SK-N-SH (cell line): ENCODE measurements at regions not wholly inside any gene's neighbourhood (a gene's known extent, or its start where the extent isn't known, plus 50 kb on each side); places are given as distances from the start of the nearest gene placed in this dataset.

ENCODE experiments used
- CTCF ChIA-PET: fragments of 300-600, 350-600 bp; formaldehyde crosslinking; extraction: SDS; loops from one replicate; lab custom pipeline; 2021; lab: Yijun Ruan, JAX
- POLR2A ChIA-PET: fragments of 350-600 bp; sonication (Branson Sonifier 250); formaldehyde crosslinking; extraction: SDS; loops from one replicate; lab custom pipeline; 2020; ENCODE audit warnings: antibody characterized with exemption, inconsistent platforms; lab: Yijun Ruan, JAX
- DNase-seq: peaks from one replicate; pipeline ENCODE4 v3.0.0; 2012
- H2AFZ ChIP-seq: fragments of 200-600 bp; sonication (generic); 2 replicates; pipeline ENCODE4 v1.8.1; 2016; ENCODE audit warnings: antibody characterized with exemption, mild to moderate bottlenecking, low read depth
- H3F3A ChIP-seq: fragments of 200-600 bp; sonication (generic); replicated peaks from 2 replicates; pipeline ENCODE3; 2016; ENCODE audit warnings: antibody characterized with exemption, mild to moderate bottlenecking; ENCODE audit not compliant: insufficient read depth
- H3K27ac ChIP-seq, 2 experiments: fragments of 200-500 bp in 1 of 2; fragments of 200-600 bp in 1 of 2; sonication (Bioruptor generic) in 1 of 2; sonication (generic), shearing (Covaris generic) in 1 of 2; 2 replicates each; pipeline versions ENCODE4 v1.5.1 to v1.6.1; 2014 to 2016; ENCODE audit warnings: low read depth in 2 of 2, inconsistent platforms in 1 of 2, low read length in 1 of 2, mild to moderate bottlenecking in 1 of 2, mixed read lengths in 1 of 2
- H3K27me3 ChIP-seq: fragments of 200-600 bp; sonication (generic), shearing (Covaris generic); 2 replicates; pipeline ENCODE4 v1.6.1; 2016; ENCODE audit warnings: mixed run types; ENCODE audit not compliant: insufficient read depth
- H3K36me3 ChIP-seq, 2 experiments: fragments of 200-500 bp in 1 of 2; fragments of 200-600 bp in 1 of 2; sonication (Bioruptor generic) in 1 of 2; sonication (generic) in 1 of 2; replicated peaks in 1 of 2; 2 replicates each; pipeline versions ENCODE3 to v1.5.1; 2014 to 2016; ENCODE audit warnings: low read length in 1 of 2, mild to moderate bottlenecking in 1 of 2; ENCODE audit not compliant: insufficient read depth in 2 of 2, control insufficient read depth in 1 of 2
- H3K4me1 ChIP-seq, 2 experiments: fragments of 200-500 bp in 1 of 2; fragments of 200-600 bp in 1 of 2; sonication (Bioruptor generic) in 1 of 2; sonication (generic), shearing (Covaris generic) in 1 of 2; 2 replicates each; pipeline versions ENCODE4 v1.5.1 to v1.6.1; 2014 to 2016; ENCODE audit warnings: low read depth in 1 of 2, low read length in 1 of 2, mixed run types in 1 of 2; ENCODE audit not compliant: insufficient read depth in 2 of 2, control insufficient read depth in 1 of 2
- H3K4me2 ChIP-seq: fragments of 200-600 bp; sonication (generic), shearing (Covaris generic); 2 replicates; pipeline ENCODE4 v1.6.1; 2017; ENCODE audit warnings: mixed run types
- H3K4me3 ChIP-seq, 2 experiments: fragments of 200-500 bp in 1 of 2; fragments of 200-600 bp in 1 of 2; sonication (Bioruptor generic) in 1 of 2; sonication (generic), shearing (Covaris generic) in 1 of 2; 2 replicates each; pipeline versions ENCODE4 v1.5.1 to v1.8.1; 2014 to 2016; ENCODE audit warnings: low read depth in 2 of 2, inconsistent platforms in 1 of 2, low read length in 1 of 2, mild to moderate bottlenecking in 1 of 2, mixed read lengths in 1 of 2, moderate library complexity in 1 of 2
- H3K79me2 ChIP-seq: fragments of 200-600 bp; sonication (generic); 2 replicates; pipeline ENCODE4 v1.8.1; 2017; ENCODE audit warnings: mild to moderate bottlenecking; ENCODE audit not compliant: insufficient read depth
- H3K9ac ChIP-seq: fragments of 200-600 bp; sonication (generic); 2 replicates; pipeline ENCODE4 v1.6.1; 2017; ENCODE audit warnings: mixed run types
- H3K9me2 ChIP-seq: fragments of 200-600 bp; sonication (generic); 2 replicates; pipeline ENCODE4 v1.6.1; 2017; ENCODE audit warnings: mixed run types
- H3K9me3 ChIP-seq: fragments of 200-600 bp; sonication (generic); 2 replicates; pipeline ENCODE4 v1.6.1; 2017; ENCODE audit warnings: mixed run types, mild to moderate bottlenecking, moderate library complexity
- H4K20me1 ChIP-seq: fragments of 200-600 bp; sonication (generic); 2 replicates; pipeline ENCODE4 v1.6.1; 2017; ENCODE audit warnings: mild to moderate bottlenecking, mixed run types; ENCODE audit not compliant: insufficient read depth
- EZH2phosphoT487 ChIP-seq: fragments of 200-600 bp; sonication (generic); IDR thresholded peaks from 2 replicates; pipeline ENCODE4 v1.6.1; 2017; ENCODE audit warnings: low read depth, mixed run types, mild to moderate bottlenecking, antibody characterized with exemption, moderate library complexity, borderline replicate concordance
- MXI1 ChIP-seq: IDR thresholded peaks from 2 replicates; pipeline ENCODE4 v1.6.1; 2012; ENCODE audit warnings: mild to moderate bottlenecking, low read depth, low read length, improper control_type of control experiment
- RAD21 ChIP-seq: IDR thresholded peaks from 2 replicates; pipeline ENCODE4 v1.6.1; 2012; ENCODE audit warnings: mild to moderate bottlenecking, low read length
- REST ChIP-seq: IDR thresholded peaks from 2 replicates; pipeline ENCODE4 v1.6.1; 2012; ENCODE audit warnings: mild to moderate bottlenecking, low read depth, low read length, moderate library complexity
- YY1 ChIP-seq: IDR thresholded peaks from 2 replicates; pipeline ENCODE4 v1.4.0; 2012; ENCODE audit warnings: low read depth, mild to moderate bottlenecking
- WGBS: methylation state at CpG from one replicate; pipeline ENCODE4 v1.1.6; 2017; ENCODE audit warnings: low lambda C conversion rate; 5-methylcytosine and 5-hydroxymethylcytosine counted together
- TF ChIP-seq, protein P1 (sequence below): fragments of 150-350 bp; IDR thresholded peaks from 2 replicates; pipeline ENCODE4 v1.6.1; 2016; ENCODE audit warnings: mild to moderate bottlenecking, low read depth, low read length
- TF ChIP-seq, protein P2 (sequence below): fragments of 200-600 bp; sonication (generic); IDR thresholded peaks from 2 replicates; pipeline ENCODE4 v1.6.1; 2017; ENCODE audit warnings: antibody characterized with exemption, mild to moderate bottlenecking, moderate library complexity

DNA sequence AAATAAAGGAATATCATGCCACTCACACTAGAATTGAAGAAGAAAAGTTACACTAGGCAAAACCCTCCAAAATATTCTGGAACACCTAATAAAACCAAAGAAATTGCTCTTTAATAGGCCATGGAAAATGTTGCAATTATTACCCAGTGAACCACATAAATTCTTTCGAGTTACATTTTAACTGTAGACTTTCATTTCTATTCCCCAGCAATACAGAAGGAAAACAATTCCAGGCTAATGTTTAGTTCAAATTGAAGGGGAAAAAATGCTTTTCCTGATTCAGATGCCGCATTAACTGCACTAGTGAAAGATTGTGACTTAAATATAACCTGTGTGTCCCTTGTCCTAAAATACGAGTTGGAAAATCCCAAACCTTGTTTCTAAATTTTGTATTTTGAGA lies 439.3 kb upstream of the ADAMTS16 start:
- no peak for DNase-seq
- H3K36me3 ChIP-seq: no peaks in the 10 kb centered on the region
- TF ChIP-seq RAD21: no peak
- TF ChIP-seq EZH2phosphoT487: no peak
- TF ChIP-seq YY1: no peak
- TF ChIP-seq, protein P1, sequence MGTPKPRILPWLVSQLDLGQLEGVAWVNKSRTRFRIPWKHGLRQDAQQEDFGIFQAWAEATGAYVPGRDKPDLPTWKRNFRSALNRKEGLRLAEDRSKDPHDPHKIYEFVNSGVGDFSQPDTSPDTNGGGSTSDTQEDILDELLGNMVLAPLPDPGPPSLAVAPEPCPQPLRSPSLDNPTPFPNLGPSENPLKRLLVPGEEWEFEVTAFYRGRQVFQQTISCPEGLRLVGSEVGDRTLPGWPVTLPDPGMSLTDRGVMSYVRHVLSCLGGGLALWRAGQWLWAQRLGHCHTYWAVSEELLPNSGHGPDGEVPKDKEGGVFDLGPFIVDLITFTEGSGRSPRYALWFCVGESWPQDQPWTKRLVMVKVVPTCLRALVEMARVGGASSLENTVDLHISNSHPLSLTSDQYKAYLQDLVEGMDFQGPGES: no peak
- no peaks in the 10 kb centered on the region for H3F3A ChIP-seq
- no peak overlapping the region for H3K4me3 ChIP-seq
- CTCF ChIA-PET: interaction anchor here (0.5 to 1.1 kb wide), 2 partner anchors 11 to 60 kb away, joined by 3 read pairs; no protein-coding TSS in a partner anchor
- no peak overlapping the region for H2AFZ ChIP-seq
- peaks cover 14% of the 10 kb centered on the region; the same call in 1 of the 2 replicates for H3K27me3 ChIP-seq
- H3K9me2 ChIP-seq: no peaks in the 10 kb centered on the region
- WGBS: 11% methylated on average over 3 of the region's 3 CpGs
- H3K9ac ChIP-seq: no peak overlapping the region
- H3K9me3 ChIP-seq: no peaks in the 10 kb centered on the region
- H3K27ac ChIP-seq: no peak overlapping the region
- no peaks in the 10 kb centered on the region for H3K79me2 ChIP-seq
- no peak overlapping the region for H3K4me2 ChIP-seq
- 0 out of 4 replicates have a peak, but pooled peaks cover 0 to 4% of the 10 kb centered on the region in 2 experiments for H3K4me1 ChIP-seq
- POLR2A ChIA-PET: no interaction called here
- no peaks in the 10 kb centered on the region for H4K20me1 ChIP-seq

DNA sequence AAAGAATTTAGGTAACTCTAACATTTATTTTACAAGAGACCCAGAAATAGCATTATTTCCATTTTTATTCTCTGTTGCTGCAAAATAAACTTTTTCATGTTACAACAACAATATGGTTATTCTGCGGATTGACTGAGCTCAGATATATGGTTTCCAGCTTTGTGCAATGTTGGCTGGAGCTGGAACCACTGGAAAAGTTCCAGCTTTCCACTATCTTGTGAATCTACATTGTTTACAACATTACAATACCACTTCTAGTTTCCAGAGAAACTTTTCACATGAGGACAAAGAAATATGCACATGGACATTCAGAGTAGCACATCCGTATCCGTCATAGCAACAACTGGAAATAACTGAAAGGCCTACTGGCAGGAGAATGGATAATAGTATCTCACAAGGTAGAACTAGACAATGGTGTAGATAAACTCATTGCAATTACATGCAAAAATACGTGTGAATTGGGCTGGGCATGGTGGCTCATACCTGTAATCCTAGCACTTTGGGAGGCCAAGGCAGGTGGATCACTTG lies 436.1 kb upstream of the ADAMTS16 start:
- Histone ChIP-seq H3K4me1 (0 out of 4 replicates have a peak, but pooled peaks cover 0 to 4% of the 10 kb centered on the region in 2 experiments), H4K20me1 (no peaks in the 10 kb centered on the region), H3K4me3 (no peak overlapping the region), H3K36me3 (no peaks in the 10 kb centered on the region), H3K9ac (no peak overlapping the region), H3K4me2 (no peak overlapping the region), H3K9me3 (no peaks in the 10 kb centered on the region), H3K27me3 (peaks cover 7% of the 10 kb centered on the region; the same call in 1 of the 2 replicates), H2AFZ (no peak overlapping the region), H3K9me2 (no peaks in the 10 kb centered on the region), H3K79me2 (no peaks in the 10 kb centered on the region), H3F3A (no peaks in the 10 kb centered on the region), H3K27ac (no peak overlapping the region)
- WGBS: 29% methylated on average over 4 of the region's 4 CpGs
- ChIA-PET CTCF (no interaction called here), POLR2A (no interaction called here)
- TF ChIP-seq MXI1 (no peak), REST (no peak)
- TF ChIP-seq, protein P2, sequence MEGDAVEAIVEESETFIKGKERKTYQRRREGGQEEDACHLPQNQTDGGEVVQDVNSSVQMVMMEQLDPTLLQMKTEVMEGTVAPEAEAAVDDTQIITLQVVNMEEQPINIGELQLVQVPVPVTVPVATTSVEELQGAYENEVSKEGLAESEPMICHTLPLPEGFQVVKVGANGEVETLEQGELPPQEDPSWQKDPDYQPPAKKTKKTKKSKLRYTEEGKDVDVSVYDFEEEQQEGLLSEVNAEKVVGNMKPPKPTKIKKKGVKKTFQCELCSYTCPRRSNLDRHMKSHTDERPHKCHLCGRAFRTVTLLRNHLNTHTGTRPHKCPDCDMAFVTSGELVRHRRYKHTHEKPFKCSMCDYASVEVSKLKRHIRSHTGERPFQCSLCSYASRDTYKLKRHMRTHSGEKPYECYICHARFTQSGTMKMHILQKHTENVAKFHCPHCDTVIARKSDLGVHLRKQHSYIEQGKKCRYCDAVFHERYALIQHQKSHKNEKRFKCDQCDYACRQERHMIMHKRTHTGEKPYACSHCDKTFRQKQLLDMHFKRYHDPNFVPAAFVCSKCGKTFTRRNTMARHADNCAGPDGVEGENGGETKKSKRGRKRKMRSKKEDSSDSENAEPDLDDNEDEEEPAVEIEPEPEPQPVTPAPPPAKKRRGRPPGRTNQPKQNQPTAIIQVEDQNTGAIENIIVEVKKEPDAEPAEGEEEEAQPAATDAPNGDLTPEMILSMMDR: no peak
- TF ChIP-seq, protein P1: no peak
- DNase-seq: no peak
